Body of pancreas (tissue), 4 donors: ENCODE measurements at regions not wholly inside any gene's neighbourhood (a gene's known extent, or its start where the extent isn't known, plus 50 kb on each side); places are given as distances from the start of the nearest gene placed in this dataset.

ENCODE experiments used
- POLR2A ChIP-seq, 3 donors: fragments of 450-650 bp; IDR thresholded peaks; one replicate each; pipeline ENCODE4 v1.6.1; 2016; ENCODE audit warnings: antibody characterized with exemption in 3 of 3, mild to moderate bottlenecking in 2 of 3
- TF ChIP-seq, protein P1 (sequence below), 7 experiments: fragments of 450-650 bp in 4 of 7; fragments of 200-600 bp in 3 of 7; sonication (generic) in 3 of 7; IDR thresholded peaks; one replicate each; pipeline ENCODE4 v1.5.1; 2016 to 2019; ENCODE audit warnings: antibody characterized with exemption in 7 of 7

DNA sequence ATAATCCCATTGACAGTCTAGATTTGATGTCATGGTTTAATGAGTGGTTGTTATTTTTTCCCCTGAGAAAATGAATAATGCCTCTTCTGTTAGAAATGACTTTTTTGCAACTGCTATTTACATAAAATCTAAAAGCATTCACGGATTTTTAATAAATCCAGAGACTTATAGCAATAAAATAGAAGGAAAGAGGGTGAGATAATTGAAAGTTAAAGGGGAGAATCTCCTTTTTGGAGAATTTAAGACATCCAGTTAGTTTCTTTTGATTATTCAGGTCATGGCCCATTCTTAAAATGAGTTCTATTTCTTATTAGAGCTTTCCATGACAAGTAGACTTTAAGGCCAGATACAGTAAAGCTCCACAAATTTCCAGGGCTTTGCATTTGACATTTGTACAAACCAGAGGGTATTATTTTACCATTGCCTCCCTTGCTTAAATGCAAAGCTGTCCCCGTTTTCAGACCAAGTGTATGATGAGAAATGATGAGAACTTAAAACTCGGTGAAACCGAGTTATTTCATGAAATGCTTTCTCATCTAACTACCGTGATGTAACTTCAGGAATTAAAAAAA is 789.0 kb upstream of the SOX9 start:
- TF ChIP-seq, protein P1, sequence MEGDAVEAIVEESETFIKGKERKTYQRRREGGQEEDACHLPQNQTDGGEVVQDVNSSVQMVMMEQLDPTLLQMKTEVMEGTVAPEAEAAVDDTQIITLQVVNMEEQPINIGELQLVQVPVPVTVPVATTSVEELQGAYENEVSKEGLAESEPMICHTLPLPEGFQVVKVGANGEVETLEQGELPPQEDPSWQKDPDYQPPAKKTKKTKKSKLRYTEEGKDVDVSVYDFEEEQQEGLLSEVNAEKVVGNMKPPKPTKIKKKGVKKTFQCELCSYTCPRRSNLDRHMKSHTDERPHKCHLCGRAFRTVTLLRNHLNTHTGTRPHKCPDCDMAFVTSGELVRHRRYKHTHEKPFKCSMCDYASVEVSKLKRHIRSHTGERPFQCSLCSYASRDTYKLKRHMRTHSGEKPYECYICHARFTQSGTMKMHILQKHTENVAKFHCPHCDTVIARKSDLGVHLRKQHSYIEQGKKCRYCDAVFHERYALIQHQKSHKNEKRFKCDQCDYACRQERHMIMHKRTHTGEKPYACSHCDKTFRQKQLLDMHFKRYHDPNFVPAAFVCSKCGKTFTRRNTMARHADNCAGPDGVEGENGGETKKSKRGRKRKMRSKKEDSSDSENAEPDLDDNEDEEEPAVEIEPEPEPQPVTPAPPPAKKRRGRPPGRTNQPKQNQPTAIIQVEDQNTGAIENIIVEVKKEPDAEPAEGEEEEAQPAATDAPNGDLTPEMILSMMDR (IDR thresholded peaks at IDR 0.05), result no peak
- TF ChIP-seq POLR2A (IDR thresholded peaks at IDR 0.05), result no peak
